Liver (tissue), 3 donors: ENCODE measurements at regions not wholly inside any gene's neighbourhood (a gene's known extent, or its start where the extent isn't known, plus 50 kb on each side); places are given as distances from the start of the nearest gene placed in this dataset.

Experiments used
- ATF3 ChIP-seq: IDR thresholded peaks from 2 replicates; pipeline ENCODE4 v1.6.1; 2016; ENCODE audit warnings: antibody characterized with exemption
- CTCF ChIP-seq: fragments of 150-350 bp; IDR thresholded peaks from 2 replicates; pipeline ENCODE4 v1.5.1; 2017; ENCODE audit warnings: improper control_type of control experiment, low read depth, low read length; ENCODE audit not compliant: missing input control
- FOXA1 ChIP-seq: IDR thresholded peaks from 2 replicates; pipeline ENCODE4 v1.6.1; 2016; ENCODE audit warnings: antibody characterized with exemption
- GABPA ChIP-seq, 2 donors: IDR thresholded peaks in 1 of 2; conservative IDR thresholded peaks in 1 of 2; 2 replicates each; pipeline ENCODE4 v1.6.1; 2016; ENCODE audit warnings: antibody characterized with exemption in 2 of 2, mild to moderate bottlenecking in 1 of 2, moderate library complexity in 1 of 2
- HNF4G ChIP-seq: IDR thresholded peaks from 2 replicates; pipeline ENCODE4 v1.6.1; 2016; ENCODE audit warnings: antibody characterized with exemption
- JUND ChIP-seq, 2 donors: IDR thresholded peaks; 2 replicates each; pipeline ENCODE4 v1.6.1; 2016; ENCODE audit warnings: antibody characterized with exemption in 2 of 2
- NR2F2 ChIP-seq: IDR thresholded peaks from 2 replicates; pipeline ENCODE4 v1.6.1; 2016; ENCODE audit warnings: antibody characterized with exemption
- RAD21 ChIP-seq, 2 donors: IDR thresholded peaks; 2 replicates each; pipeline ENCODE4 v1.6.1; 2016; ENCODE audit warnings: antibody characterized with exemption in 2 of 2, mild to moderate bottlenecking in 2 of 2
- SP1 ChIP-seq: IDR thresholded peaks from 2 replicates; pipeline ENCODE4 v1.6.1; 2018; ENCODE audit warnings: antibody characterized with exemption, mild to moderate bottlenecking
- YY1 ChIP-seq: IDR thresholded peaks from 2 replicates; pipeline ENCODE4 v1.6.1; 2016; ENCODE audit warnings: antibody characterized with exemption, mild to moderate bottlenecking
- TF ChIP-seq, protein P1 (sequence below): IDR thresholded peaks from 2 replicates; pipeline ENCODE4 v1.6.1; 2016; ENCODE audit warnings: antibody characterized with exemption, mild to moderate bottlenecking
- TF ChIP-seq, protein P2 (sequence below): IDR thresholded peaks from 2 replicates; pipeline ENCODE4 v1.6.1; 2016; ENCODE audit warnings: antibody characterized with exemption
- donor health status: healthy.
- donor health status: healthy.

GRCh38 chr3:94965867-94966475, 903.1 kb downstream of the NSUN3 start:
- TF ChIP-seq SP1: no peak
- TF ChIP-seq CTCF: no peak
- no peak for TF ChIP-seq JUND (IDR thresholded peaks at IDR 0.05)
- no peak for TF ChIP-seq NR2F2
- TF ChIP-seq, protein P1, sequence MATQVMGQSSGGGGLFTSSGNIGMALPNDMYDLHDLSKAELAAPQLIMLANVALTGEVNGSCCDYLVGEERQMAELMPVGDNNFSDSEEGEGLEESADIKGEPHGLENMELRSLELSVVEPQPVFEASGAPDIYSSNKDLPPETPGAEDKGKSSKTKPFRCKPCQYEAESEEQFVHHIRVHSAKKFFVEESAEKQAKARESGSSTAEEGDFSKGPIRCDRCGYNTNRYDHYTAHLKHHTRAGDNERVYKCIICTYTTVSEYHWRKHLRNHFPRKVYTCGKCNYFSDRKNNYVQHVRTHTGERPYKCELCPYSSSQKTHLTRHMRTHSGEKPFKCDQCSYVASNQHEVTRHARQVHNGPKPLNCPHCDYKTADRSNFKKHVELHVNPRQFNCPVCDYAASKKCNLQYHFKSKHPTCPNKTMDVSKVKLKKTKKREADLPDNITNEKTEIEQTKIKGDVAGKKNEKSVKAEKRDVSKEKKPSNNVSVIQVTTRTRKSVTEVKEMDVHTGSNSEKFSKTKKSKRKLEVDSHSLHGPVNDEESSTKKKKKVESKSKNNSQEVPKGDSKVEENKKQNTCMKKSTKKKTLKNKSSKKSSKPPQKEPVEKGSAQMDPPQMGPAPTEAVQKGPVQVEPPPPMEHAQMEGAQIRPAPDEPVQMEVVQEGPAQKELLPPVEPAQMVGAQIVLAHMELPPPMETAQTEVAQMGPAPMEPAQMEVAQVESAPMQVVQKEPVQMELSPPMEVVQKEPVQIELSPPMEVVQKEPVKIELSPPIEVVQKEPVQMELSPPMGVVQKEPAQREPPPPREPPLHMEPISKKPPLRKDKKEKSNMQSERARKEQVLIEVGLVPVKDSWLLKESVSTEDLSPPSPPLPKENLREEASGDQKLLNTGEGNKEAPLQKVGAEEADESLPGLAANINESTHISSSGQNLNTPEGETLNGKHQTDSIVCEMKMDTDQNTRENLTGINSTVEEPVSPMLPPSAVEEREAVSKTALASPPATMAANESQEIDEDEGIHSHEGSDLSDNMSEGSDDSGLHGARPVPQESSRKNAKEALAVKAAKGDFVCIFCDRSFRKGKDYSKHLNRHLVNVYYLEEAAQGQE: no peak
- TF ChIP-seq HNF4G: no peak
- no peak for TF ChIP-seq YY1
- no peak for TF ChIP-seq RAD21 (IDR thresholded peaks at IDR 0.05)
- no peak for TF ChIP-seq GABPA (IDR thresholded peaks at IDR 0.05 in 1 of 2, conservative IDR thresholded peaks at IDR 0.05 in 1 of 2)
- TF ChIP-seq, protein P2, sequence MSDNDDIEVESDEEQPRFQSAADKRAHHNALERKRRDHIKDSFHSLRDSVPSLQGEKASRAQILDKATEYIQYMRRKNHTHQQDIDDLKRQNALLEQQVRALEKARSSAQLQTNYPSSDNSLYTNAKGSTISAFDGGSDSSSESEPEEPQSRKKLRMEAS: no peak
- no peak for TF ChIP-seq FOXA1
- no peak for TF ChIP-seq ATF3
